Esophagus muscularis mucosa (tissue), 4 donors: ENCODE measurements at regions not wholly inside any gene's neighbourhood (a gene's known extent, or its start where the extent isn't known, plus 50 kb on each side); places are given as distances from the start of the nearest gene placed in this dataset.

Experiments used
- DNase-seq: peaks from one replicate; pipeline ENCODE4 v3.0.0-alpha.2; 2017; ENCODE audit errors: extremely low spot score
- H3K27ac ChIP-seq, 4 donors: fragments of 200-600 bp; sonication (generic); replicated peaks in 1 of 4; 1 replicate in 3 of 4; 2 replicates in 1 of 4; pipeline ENCODE4 v1.5.1; 2016 to 2019; ENCODE audit warnings: mild to moderate bottlenecking in 1 of 4
- H3K27me3 ChIP-seq, 4 donors: fragments of 200-600 bp; sonication (generic); one replicate each; pipeline versions ENCODE4 v1.5.1 to v1.6.0; 2016 to 2019
- H3K36me3 ChIP-seq, 4 donors: fragments of 200-600 bp; sonication (generic); one replicate each; pipeline ENCODE4 v1.5.1; 2016 to 2019
- H3K4me1 ChIP-seq, 4 donors: fragments of 200-600 bp; sonication (generic); one replicate each; pipeline ENCODE4 v1.5.1; 2016 to 2019
- H3K4me3 ChIP-seq, 4 donors: fragments of 200-600 bp; sonication (generic); 1 replicate in 2 of 4; 2 replicates in 2 of 4; pipeline ENCODE4 v1.5.1; 2016 to 2019; ENCODE audit warnings: mild to moderate bottlenecking in 4 of 4, moderate library complexity in 1 of 4
- H3K9me3 ChIP-seq, 4 donors: fragments of 200-600 bp; sonication (generic); 1 replicate in 3 of 4; 2 replicates in 1 of 4; pipeline ENCODE4 v1.5.1; 2016 to 2019
- CTCF ChIP-seq, 3 experiments: fragments of 200-600 bp in 2 of 3; fragments of 450-650 bp in 1 of 3; sonication (generic) in 2 of 3; IDR thresholded peaks; one replicate each; pipeline ENCODE4 v1.5.1; 2017 to 2019; ENCODE audit warnings: antibody characterized with exemption in 3 of 3, mild to moderate bottlenecking in 2 of 3, moderate library complexity in 1 of 3
- EP300 ChIP-seq: sonication (generic); formaldehyde crosslinking; IDR thresholded peaks from one replicate; pipeline ENCODE4 v1.6.1; 2017; ENCODE audit warnings: antibody characterized with exemption
- POLR2A ChIP-seq: fragments of 450-650 bp; IDR thresholded peaks from one replicate; pipeline ENCODE4 v1.6.1; 2017; ENCODE audit warnings: antibody characterized with exemption, moderate library complexity, mild to moderate bottlenecking, low read depth
- POLR2AphosphoS5 ChIP-seq, 2 donors: sonication (generic); formaldehyde crosslinking; IDR thresholded peaks; one replicate each; pipeline ENCODE4 v1.6.1; 2017; ENCODE audit warnings: antibody characterized with exemption in 2 of 2
- WGBS: methylation state at CpG from one replicate; pipeline ENCODE4 v1.1.5; 2018; 5-methylcytosine and 5-hydroxymethylcytosine counted together
- intact Hi-C: fragments of 100-400 bp; cut with DNase I; formaldehyde crosslinking; loops from one replicate; pipeline ENCODE4 v1.15.1; 2023

GRCh38 chr5:61755726-61756222, 423.7 kb downstream of the ZSWIM6 start:
- peak; percentile 19 for DNase-seq
- TF ChIP-seq CTCF (IDR thresholded peaks at IDR 0.05): no peak
- no peak for TF ChIP-seq EP300
- TF ChIP-seq POLR2A: no peak
- no peak for TF ChIP-seq POLR2AphosphoS5 (IDR thresholded peaks at IDR 0.05)
- 92% methylated on average over 4 of the region's 4 CpGs for WGBS

DNA sequence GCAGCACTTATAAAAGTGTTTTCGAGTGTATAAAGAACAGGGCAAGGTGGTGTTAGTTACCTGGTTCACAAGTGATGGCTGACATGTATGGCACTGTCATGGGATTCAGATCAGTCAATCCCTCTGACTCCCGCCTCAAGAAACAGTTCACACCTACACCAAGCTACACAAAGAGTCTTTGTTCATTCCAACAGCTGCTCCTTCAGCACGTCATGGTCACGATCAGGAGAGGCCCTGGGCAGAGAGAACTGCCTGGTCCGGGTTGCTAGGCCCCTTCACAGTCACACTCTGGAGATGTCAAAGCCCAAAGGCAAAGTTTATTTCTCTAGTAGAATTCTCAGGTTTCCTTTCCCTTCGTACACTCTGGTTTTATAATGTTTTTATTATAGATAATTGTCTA, 426.7 kb downstream of the ZSWIM6 start:
- Histone ChIP-seq H3K4me1 (no peaks in the 10 kb centered on the region), H3K27ac (no peak overlapping the region), H3K27me3 (no peaks in the 10 kb centered on the region), H3K36me3 (no peaks in the 10 kb centered on the region), H3K4me3 (no peak overlapping the region), H3K9me3 (peaks cover 0 to 8% (median 3%) of the 10 kb centered on the region in 4 donors)
- intact Hi-C loops: no loop called here
- 64% methylated on average over 6 of the region's 6 CpGs for WGBS
- DNase-seq: no peak
- TF ChIP-seq POLR2AphosphoS5 (IDR thresholded peaks at IDR 0.05) (no peak), CTCF (IDR thresholded peaks at IDR 0.05) (no peak), POLR2A (no peak), EP300 (no peak)

More at GRCh38 chr5:61755726-61756222, 423.7 kb downstream of the ZSWIM6 start:
- Histone ChIP-seq H3K36me3 (no peaks in the 10 kb centered on the region), H3K27me3 (no peaks in the 10 kb centered on the region), H3K4me1 (no peaks in the 10 kb centered on the region), H3K9me3 (no peaks in the 10 kb centered on the region), H3K27ac (no peak overlapping the region), H3K4me3 (no peak overlapping the region)
- intact Hi-C loops: no loop called here

DNA sequence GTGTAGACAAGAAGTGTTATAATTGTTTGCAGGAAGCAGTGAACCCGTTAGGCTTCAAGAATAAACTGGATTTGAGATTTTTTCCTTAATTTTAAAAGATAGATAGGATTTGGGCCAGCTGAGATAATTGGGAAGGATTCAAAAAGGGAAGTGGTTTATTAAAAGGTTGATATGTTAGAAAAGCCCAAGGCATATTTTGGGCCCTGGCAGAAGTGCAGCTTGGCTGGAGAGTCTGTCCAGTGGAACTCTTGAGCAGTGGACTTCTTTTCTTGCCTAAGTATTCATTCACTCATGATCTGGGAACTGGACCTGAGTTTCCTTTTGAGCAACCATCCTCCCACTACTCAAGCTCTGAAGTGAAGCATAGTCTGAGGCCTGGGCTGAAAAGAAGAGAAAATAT, 433.4 kb downstream of the ZSWIM6 start:
- peak; percentile 53 for DNase-seq
- 73% methylated on average over 1 of the region's 1 CpG for WGBS
- peaks cover 0 to 15% (median 3%) of the 10 kb centered on the region in 4 donors for H3K9me3 ChIP-seq
- no peaks in the 10 kb centered on the region for H3K4me1 ChIP-seq
- TF ChIP-seq POLR2AphosphoS5 (IDR thresholded peaks at IDR 0.05) (no peak), POLR2A (no peak), EP300 (no peak), CTCF (IDR thresholded peaks at IDR 0.05) (no peak)
- no peaks in the 10 kb centered on the region for H3K36me3 ChIP-seq
- no peaks in the 10 kb centered on the region for H3K27me3 ChIP-seq
- no peak overlapping the region for H3K4me3 ChIP-seq
- no peak overlapping the region for H3K27ac ChIP-seq
- intact Hi-C loops: no loop called here

DNA sequence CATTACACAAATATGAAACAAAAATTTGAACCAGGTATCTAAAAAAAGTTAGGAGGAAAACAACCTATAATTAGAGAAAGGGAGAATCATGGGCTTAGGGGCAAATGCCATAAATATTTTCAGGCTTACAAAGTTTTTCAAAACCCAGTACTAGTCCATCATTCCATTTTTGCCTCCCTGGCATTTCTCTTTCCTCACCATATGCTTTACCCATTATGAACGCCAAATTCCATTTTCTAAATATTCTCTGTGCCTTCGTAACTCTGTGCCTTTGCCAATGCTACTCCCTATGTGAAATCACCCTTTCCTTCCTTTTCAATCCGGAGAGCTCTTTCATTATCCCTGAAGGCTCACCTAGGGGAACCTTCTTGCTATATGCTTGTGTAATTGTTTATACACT, 434.1 kb downstream of the ZSWIM6 start:
- intact Hi-C loops: no loop called here
- Histone ChIP-seq H3K36me3 (no peaks in the 10 kb centered on the region), H3K4me3 (no peak overlapping the region), H3K27me3 (no peaks in the 10 kb centered on the region), H3K27ac (no peak overlapping the region), H3K9me3 (peaks cover 0 to 15% (median 3%) of the 10 kb centered on the region in 4 donors), H3K4me1 (no peaks in the 10 kb centered on the region)
- DNase-seq: no peak
- WGBS: 83% methylated on average over 3 of the region's 3 CpGs
- TF ChIP-seq EP300 (no peak), POLR2A (no peak), CTCF (IDR thresholded peaks at IDR 0.05) (no peak), POLR2AphosphoS5 (IDR thresholded peaks at IDR 0.05) (no peak)
